SJSA1 (cell line): ENCODE measurements at regions not wholly inside any gene's neighbourhood (a gene's known extent, or its start where the extent isn't known, plus 50 kb on each side); places are given as distances from the start of the nearest gene placed in this dataset.

Experiments used
- DNase-seq, 2 experiments: peaks; one replicate each; pipeline ENCODE4 v3.0.0-alpha.2; 2015 to 2020; ENCODE audit warnings: low spot score in 2 of 2, low read depth in 1 of 2
- H3K27ac ChIP-seq: fragments of 250-450 bp; sonication (Bioruptor Pico); 2 replicates; pipeline ENCODE4 v1.5.1; 2020; ENCODE audit warnings: mild to moderate bottlenecking, moderate library complexity
- H3K27me3 ChIP-seq: fragments of 250-450 bp; sonication (Bioruptor Pico); replicated peaks from 2 replicates; pipeline ENCODE4 v1.5.1; 2020; ENCODE audit warnings: mild to moderate bottlenecking, moderate library complexity
- H3K36me3 ChIP-seq: fragments of 250-450 bp; sonication (Bioruptor Pico); 2 replicates; pipeline ENCODE4 v1.5.1; 2020; ENCODE audit warnings: mild to moderate bottlenecking
- H3K4me1 ChIP-seq: fragments of 250-450 bp; sonication (Bioruptor Pico); replicated peaks from 2 replicates; pipeline ENCODE4 v1.6.1; 2021; ENCODE audit warnings: mild to moderate bottlenecking
- H3K4me3 ChIP-seq: fragments of 250-450 bp; sonication (Bioruptor Pico); 2 replicates; pipeline ENCODE4 v1.5.1; 2020; ENCODE audit warnings: mild to moderate bottlenecking
- H3K9me3 ChIP-seq: fragments of 250-450 bp; sonication (Bioruptor Pico); replicated peaks from 2 replicates; pipeline ENCODE4 v1.5.1; 2020; ENCODE audit warnings: mild to moderate bottlenecking

- peak overlapping the region; percentile 4; the same call in 1 of the 2 replicates for H3K27ac ChIP-seq
- H3K36me3 ChIP-seq = no peaks in the 10 kb centered on the region
- no peak overlapping the region for H3K4me3 ChIP-seq
- H3K27me3 ChIP-seq = no peaks in the 10 kb centered on the region
- no peak for DNase-seq
- H3K9me3 ChIP-seq = no peaks in the 10 kb centered on the region
- peaks cover 26% of the 10 kb centered on the region for H3K4me1 ChIP-seq
Observed at GRCh38 chr1:81174052-81174451, 626.7 kb upstream of the ADGRL2 start.

DNA sequence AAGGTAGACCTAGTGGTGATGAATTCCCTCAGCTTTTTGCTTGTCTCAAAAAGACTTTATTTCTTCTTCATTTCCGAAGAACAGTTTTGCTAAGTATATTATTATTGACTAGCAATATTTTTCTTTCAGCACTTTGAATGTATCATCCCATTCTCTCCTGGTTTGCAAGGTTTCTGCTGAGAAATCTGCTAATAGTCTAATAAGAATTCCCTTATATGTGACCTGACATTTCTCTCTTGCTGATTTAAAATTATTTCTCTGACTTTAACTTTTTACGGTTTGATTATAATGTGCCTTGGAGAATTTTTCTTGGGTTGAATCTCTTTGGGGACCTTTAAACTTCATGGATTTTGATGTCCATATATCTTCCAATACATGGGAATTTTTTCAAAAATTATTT, 628.3 kb upstream of the ADGRL2 start:
- H3K36me3 ChIP-seq = no peaks in the 10 kb centered on the region
- H3K9me3 ChIP-seq = no peaks in the 10 kb centered on the region
- peaks cover 19% of the 10 kb centered on the region for H3K4me1 ChIP-seq
- H3K27ac ChIP-seq = no peak overlapping the region
- DNase-seq = no peak
- H3K27me3 ChIP-seq = no peaks in the 10 kb centered on the region
- no peak overlapping the region for H3K4me3 ChIP-seq

GRCh38 chr1:81170721-81171120, 630.0 kb upstream of the ADGRL2 start:
- Histone ChIP-seq H3K27ac (no peak overlapping the region), H3K4me3 (no peak overlapping the region)

DNA sequence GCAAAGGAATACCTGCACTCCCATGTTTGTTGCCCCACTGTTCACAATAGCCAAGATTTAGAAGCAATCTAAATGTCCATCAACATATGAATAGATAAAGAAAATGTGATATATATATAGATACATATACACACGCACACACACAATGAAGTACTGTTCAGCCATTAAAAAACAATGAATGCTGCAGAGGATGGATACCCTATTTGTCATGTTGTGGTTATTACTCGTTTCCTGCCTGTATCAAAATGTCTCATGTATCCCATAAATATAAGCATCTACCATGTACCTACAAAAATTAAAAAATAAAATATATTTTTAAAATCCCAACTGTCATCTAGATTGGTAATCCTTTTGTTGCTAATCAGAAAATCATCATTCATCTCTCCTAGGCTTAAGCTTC, 634.8 kb upstream of the ADGRL2 start:
- no peak for DNase-seq
- no peak overlapping the region for H3K4me3 ChIP-seq
- H3K4me1 ChIP-seq = no peaks in the 10 kb centered on the region
- no peaks in the 10 kb centered on the region for H3K27me3 ChIP-seq
- no peaks in the 10 kb centered on the region for H3K9me3 ChIP-seq
- H3K27ac ChIP-seq = no peak overlapping the region
- H3K36me3 ChIP-seq = no peaks in the 10 kb centered on the region

More at GRCh38 chr1:81170721-81171120, 630.0 kb upstream of the ADGRL2 start:
- peaks cover 19% of the 10 kb centered on the region for H3K4me1 ChIP-seq
- H3K36me3 ChIP-seq = no peaks in the 10 kb centered on the region
- no peak for DNase-seq
- H3K9me3 ChIP-seq = no peaks in the 10 kb centered on the region
- no peaks in the 10 kb centered on the region for H3K27me3 ChIP-seq

DNA sequence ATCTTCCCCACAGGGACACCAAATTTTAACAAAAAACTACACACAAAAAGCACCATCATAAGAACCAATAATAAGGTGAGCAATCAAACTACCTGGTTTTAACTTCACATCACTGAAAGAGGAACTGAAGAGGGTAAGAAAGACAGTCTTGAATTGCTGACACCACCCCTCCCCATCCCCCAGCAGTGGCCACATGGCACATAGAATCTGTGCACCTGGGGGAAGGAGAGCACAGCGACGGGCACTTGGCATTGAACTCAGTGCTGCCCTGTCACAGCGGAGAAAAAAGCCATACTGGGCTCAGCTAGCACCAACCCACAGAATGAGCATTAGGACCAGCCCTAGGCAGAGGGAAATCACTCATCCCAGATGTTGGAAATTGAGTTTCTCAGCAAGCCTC, 640.0 kb upstream of the ADGRL2 start:
- no peaks in the 10 kb centered on the region for H3K36me3 ChIP-seq
- DNase-seq = no peak
- no peak overlapping the region for H3K4me3 ChIP-seq
- no peak overlapping the region for H3K27ac ChIP-seq
- no peaks in the 10 kb centered on the region for H3K9me3 ChIP-seq
- H3K27me3 ChIP-seq = no peaks in the 10 kb centered on the region
- peaks cover 31% of the 10 kb centered on the region for H3K4me1 ChIP-seq

- no peaks in the 10 kb centered on the region for H3K36me3 ChIP-seq
- H3K4me3 ChIP-seq = no peak overlapping the region
- DNase-seq = peak in 1 of 2 experiments; percentile 62
- H3K9me3 ChIP-seq = no peaks in the 10 kb centered on the region
- H3K27ac ChIP-seq = peak overlapping the region; percentile 9; the same call in 1 of the 2 replicates
- no peaks in the 10 kb centered on the region for H3K27me3 ChIP-seq
- H3K4me1 ChIP-seq = peaks cover 49% of the 10 kb centered on the region
Observed at GRCh38 chr1:81158592-81158991, 642.1 kb upstream of the ADGRL2 start.

GRCh38 chr1:81157686-81158085, 643.0 kb upstream of the ADGRL2 start:
- no peaks in the 10 kb centered on the region for H3K36me3 ChIP-seq
- H3K4me3 ChIP-seq = no peak overlapping the region
- peaks cover 49% of the 10 kb centered on the region for H3K4me1 ChIP-seq
- no peaks in the 10 kb centered on the region for H3K27me3 ChIP-seq
- H3K9me3 ChIP-seq = no peaks in the 10 kb centered on the region
- DNase-seq = no peak
- no peak overlapping the region for H3K27ac ChIP-seq

DNA sequence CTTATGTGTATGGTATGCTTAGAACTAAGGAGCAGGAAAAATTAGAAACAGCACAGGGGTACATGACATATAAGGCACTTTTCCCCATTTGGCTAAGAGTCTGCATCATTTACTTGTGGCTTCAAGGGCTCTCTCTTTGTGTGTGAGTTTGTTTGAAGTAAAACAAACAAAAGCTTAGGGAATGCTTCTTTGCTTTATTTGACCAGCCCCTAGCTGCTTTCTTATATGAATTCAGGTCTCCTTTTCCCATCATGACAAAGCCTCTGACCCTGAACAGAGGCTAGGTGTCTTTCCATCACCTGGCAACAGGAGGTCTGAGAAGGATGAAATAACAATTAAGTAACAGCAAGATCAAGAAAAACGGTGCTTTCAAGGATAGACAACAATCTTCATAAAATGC, 643.8 kb upstream of the ADGRL2 start:
- no peaks in the 10 kb centered on the region for H3K36me3 ChIP-seq
- peak overlapping the region; percentile 38 for H3K27ac ChIP-seq
- peaks cover 49% of the 10 kb centered on the region for H3K4me1 ChIP-seq
- no peak overlapping the region for H3K4me3 ChIP-seq
- H3K9me3 ChIP-seq = no peaks in the 10 kb centered on the region
- no peaks in the 10 kb centered on the region for H3K27me3 ChIP-seq
- DNase-seq = no peak

GRCh38 chr1:81155131-81155530, 645.6 kb upstream of the ADGRL2 start:
- Histone ChIP-seq H3K36me3 (no peaks in the 10 kb centered on the region), H3K27ac (peak overlapping the region; percentile 69), H3K27me3 (no peaks in the 10 kb centered on the region), H3K4me1 (peaks cover 60% of the 10 kb centered on the region), H3K9me3 (no peaks in the 10 kb centered on the region), H3K4me3 (no peak overlapping the region)
- peak in 1 of 2 experiments; percentile 70 for DNase-seq

DNA sequence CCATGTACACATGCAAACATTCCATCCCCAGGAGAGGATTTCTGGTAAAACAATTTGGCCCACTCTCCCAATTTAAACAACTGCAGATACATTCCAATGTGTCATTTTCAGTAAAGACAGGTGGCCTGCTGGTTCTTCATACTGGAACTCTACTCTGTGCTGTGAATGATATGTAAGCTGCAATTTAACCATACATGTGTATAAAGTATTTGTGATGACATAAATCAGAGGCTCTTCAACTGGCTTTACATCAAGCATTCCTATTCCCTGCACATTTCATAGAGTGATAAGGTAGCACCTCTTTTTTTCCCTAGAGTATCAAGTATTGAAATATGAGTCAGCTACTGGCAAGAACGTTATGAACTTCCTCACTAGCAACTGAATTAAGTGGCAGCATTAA, 649.5 kb upstream of the ADGRL2 start:
- DNase-seq = peak in 1 of 2 experiments; percentile 7
- H3K4me3 ChIP-seq = no peak overlapping the region
- no peaks in the 10 kb centered on the region for H3K27me3 ChIP-seq
- no peak overlapping the region for H3K27ac ChIP-seq
- H3K36me3 ChIP-seq = no peaks in the 10 kb centered on the region
- peaks cover 48% of the 10 kb centered on the region for H3K4me1 ChIP-seq
- H3K9me3 ChIP-seq = no peaks in the 10 kb centered on the region

- Histone ChIP-seq H3K27ac (peak overlapping the region; percentile 64), H3K27me3 (no peaks in the 10 kb centered on the region)
- DNase-seq = peak in 1 of 2 experiments; percentile 16
Observed at GRCh38 chr1:81149649-81150325, 650.9 kb upstream of the ADGRL2 start.

GRCh38 chr1:81144240-81144825, 656.4 kb upstream of the ADGRL2 start:
- Histone ChIP-seq H3K9me3 (no peaks in the 10 kb centered on the region), H3K4me3 (no peak overlapping the region), H3K36me3 (no peaks in the 10 kb centered on the region), H3K27ac (no peak overlapping the region), H3K4me1 (peaks cover 28% of the 10 kb centered on the region), H3K27me3 (no peaks in the 10 kb centered on the region)
- DNase-seq = no peak

More at GRCh38 chr1:81149649-81150325, 650.9 kb upstream of the ADGRL2 start:
- Histone ChIP-seq H3K36me3 (no peaks in the 10 kb centered on the region), H3K4me1 (peaks cover 33% of the 10 kb centered on the region), H3K4me3 (no peak overlapping the region), H3K9me3 (no peaks in the 10 kb centered on the region)

GRCh38 chr1:81142099-81142826, 658.5 kb upstream of the ADGRL2 start:
- no peaks in the 10 kb centered on the region for H3K9me3 ChIP-seq
- peak overlapping the region; percentile 3; the same call in 1 of the 2 replicates for H3K27ac ChIP-seq
- H3K4me1 ChIP-seq = peaks cover 21% of the 10 kb centered on the region
- peak in 1 of 2 experiments; percentile 55 for DNase-seq
- H3K27me3 ChIP-seq = no peaks in the 10 kb centered on the region
- H3K4me3 ChIP-seq = no peak overlapping the region
- no peaks in the 10 kb centered on the region for H3K36me3 ChIP-seq

DNA sequence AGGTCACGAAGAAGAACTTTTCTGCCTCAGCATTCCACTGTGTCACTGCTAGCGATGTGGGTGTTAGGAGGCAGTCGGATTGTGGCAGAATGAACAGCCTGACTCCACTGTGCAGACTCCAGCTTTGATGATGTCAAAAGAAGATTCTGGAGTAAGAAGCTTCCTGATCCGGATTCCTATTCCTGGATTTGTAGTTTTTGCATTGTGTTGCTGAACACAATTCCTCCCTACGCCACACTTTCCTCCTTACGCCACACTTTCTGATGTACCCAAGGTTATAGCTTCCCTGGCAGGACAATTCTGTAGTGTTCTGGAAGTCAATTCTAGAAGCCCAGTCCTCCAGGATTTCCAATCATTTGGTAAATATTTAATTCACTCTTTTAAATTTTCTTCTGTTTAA, 665.2 kb upstream of the ADGRL2 start:
- Histone ChIP-seq H3K9me3 (no peaks in the 10 kb centered on the region), H3K4me3 (no peak overlapping the region), H3K27me3 (no peaks in the 10 kb centered on the region), H3K36me3 (no peaks in the 10 kb centered on the region), H3K4me1 (no peaks in the 10 kb centered on the region), H3K27ac (no peak overlapping the region)
- no peak for DNase-seq
